ENCODE measurements at regions not wholly inside any gene's neighbourhood (a gene's known extent, or its start where the extent isn't known, plus 50 kb on each side); places are given as distances from the start of the nearest gene placed in this dataset.
A peak's percentile ranks its signal among the peaks of the same experiment; 100 is the strongest.

GRCh38 chr4:180618396-180618795, 1624.8 kb upstream of the TENM3 start:
- DNase-seq (ENCODE audit: low read depth) = peak; percentile 88

GRCh38 chr4:180619440-180619839, 1623.8 kb upstream of the TENM3 start:
- DNase-seq (ENCODE audit: low read depth) = no peak

GRCh38 chr4:180622254-180622653, 1620.9 kb upstream of the TENM3 start:
- no peak for DNase-seq (ENCODE audit: low read depth)

- no peak for DNase-seq (ENCODE audit: low read depth)
These were observed 1617.5 kb upstream of the TENM3 start for GRCh38 chr4:180625653-180626052.

GRCh38 chr4:180630012-180630665, 1613.1 kb upstream of the TENM3 start:
- DNase-seq (ENCODE audit: low read depth) = no peak

- DNase-seq (ENCODE audit: low read depth) = no peak
These were observed 1608.9 kb upstream of the TENM3 start for GRCh38 chr4:180634306-180634705.

DNA sequence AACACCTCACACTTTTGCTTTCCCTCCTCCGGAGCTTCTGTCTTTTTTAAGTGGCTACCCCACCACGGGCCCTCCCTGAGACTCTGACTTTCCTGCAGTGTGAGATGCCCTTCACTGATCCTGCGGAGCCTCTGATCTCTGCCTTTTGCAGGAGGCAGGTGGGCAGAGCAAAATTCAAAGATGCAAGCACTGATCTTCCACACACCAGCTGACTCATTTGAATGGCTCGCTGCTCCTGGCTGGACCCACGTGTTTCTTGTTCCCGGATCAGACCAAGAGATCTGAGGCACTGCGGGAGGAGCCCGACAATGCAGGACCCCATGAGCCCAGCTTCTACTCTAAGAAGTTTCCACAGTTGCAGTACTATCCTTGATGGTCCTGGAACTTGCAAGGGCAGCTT, 1607.9 kb upstream of the TENM3 start:
- DNase-seq (ENCODE audit: low read depth) = peak; percentile 8

- peak; percentile 53 for DNase-seq (ENCODE audit: low read depth)
These were observed 1606.4 kb upstream of the TENM3 start for GRCh38 chr4:180636696-180637404.

DNA sequence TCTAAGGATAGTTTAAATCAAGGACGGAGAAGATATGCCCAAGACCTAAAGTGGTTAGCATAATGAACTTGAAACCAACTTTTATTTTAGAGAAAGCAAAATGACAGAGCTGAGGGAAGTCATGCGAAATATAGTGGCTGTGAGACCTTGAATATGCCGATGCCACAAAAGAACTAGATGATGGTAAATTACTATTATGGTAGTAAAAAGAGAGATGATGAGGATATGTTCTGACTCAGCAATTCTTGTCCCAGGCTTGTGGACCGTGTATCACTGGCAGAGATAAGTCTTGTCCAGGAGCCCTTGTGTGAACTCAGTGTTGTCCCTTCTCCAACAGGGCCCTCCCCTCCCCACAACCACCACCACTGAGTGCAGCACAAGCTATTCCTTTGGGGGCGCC, 1605.6 kb upstream of the TENM3 start:
- no peak for DNase-seq (ENCODE audit: low read depth)

DNA sequence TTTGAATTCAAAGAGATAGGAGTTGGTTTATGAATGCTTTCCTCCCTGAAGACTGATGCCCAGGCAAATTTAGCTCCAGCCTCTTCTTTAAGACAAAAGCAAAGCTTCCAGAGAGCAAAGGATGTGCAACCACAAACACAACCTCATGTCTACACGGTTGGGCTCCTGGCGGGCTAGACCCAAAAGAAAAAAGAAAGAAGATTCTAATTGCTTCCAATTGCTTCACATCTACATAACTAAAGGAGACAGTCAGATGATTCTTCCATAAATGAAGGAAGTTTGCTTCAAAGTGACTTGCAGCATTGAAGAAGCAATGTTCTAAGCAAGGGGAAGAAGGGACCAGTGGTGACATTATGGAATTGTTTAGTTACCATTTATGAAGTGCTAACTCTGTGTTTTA, 1603.0 kb upstream of the TENM3 start:
- DNase-seq (ENCODE audit: low read depth) = no peak

DNA sequence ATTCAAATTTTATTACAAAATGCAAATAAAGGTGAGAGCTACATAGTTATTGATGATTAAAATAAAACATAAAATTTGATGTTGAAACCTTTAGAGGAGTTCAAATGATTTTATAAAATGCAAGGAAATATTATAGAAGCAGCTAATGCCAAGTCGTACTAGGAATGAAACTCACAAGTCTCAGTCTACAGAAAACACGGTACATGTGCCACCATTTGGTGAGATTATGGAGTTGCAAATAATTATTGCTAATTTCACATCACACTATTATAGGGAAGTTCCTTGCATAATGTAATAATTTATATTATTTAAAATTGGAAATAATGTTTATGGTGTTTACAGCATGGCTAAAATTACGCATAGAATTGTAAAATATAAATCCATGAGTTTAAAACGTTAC, 1601.7 kb upstream of the TENM3 start:
- DNase-seq (ENCODE audit: low read depth) = no peak

DNA sequence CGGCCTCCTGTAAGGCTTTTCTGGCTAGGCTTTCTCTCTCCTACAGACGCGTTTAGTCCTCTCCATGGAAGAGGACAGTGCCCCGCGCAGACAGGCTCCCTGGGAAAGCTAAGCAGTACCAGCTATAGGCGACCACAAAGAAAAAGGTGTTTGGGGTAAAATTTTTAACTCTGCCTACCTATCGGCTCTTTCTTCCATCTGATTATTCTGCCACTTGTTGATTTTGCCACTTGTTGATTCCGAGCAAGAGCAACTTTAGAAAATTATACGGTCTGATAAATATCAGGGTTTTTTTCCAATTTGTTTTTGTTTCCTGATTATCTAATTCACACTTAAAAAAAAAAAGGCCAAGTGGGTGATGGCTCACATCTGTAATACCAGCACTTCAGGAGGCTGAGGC, 1600.5 kb upstream of the TENM3 start:
- DNase-seq (ENCODE audit: low read depth) = no peak

GRCh38 chr4:180650273-180650672, 1592.9 kb upstream of the TENM3 start:
- DNase-seq (ENCODE audit: low read depth) = no peak

GRCh38 chr4:180652533-180652932, 1590.7 kb upstream of the TENM3 start:
- no peak for DNase-seq (ENCODE audit: low read depth)

DNA sequence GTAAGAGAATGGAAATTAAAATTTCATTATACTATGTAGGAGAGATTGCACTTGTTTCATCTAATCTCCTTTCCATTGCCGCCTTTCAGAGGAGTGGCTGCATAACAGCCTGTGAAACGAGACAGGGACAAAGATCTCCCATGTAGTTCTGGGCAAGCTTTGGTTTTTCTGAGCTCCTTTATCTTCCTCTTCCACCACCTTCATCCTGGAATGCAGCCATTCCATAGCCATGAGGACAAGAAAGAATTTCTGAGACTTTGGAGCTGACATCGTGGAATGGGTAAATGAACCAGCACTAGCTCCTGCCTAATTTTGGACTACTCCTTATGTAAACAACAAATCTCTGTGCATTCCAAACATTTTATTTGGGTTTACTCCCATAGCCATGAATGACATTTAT, 1587.3 kb upstream of the TENM3 start:
- no peak for DNase-seq (ENCODE audit: low read depth)

DNA sequence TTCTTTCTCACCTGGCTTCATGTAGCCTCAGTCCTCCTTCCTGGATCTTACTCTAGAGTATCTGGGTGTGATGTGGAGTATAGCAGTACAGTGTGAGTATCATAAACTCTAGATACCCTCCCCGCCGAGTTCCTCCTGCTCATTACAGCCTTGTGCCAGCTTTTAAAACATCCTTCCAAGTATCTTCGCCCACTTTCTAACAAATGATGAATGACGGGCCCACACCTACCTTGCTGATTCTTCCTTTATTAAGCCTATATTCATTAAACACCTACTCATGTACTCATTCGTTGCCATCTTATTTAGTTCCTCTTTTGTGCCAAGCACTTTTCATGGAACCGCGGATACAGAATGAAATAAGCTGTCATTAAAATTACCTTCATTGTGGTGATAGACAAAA, 1585.3 kb upstream of the TENM3 start:
- DNase-seq (ENCODE audit: low read depth) = no peak

DNA sequence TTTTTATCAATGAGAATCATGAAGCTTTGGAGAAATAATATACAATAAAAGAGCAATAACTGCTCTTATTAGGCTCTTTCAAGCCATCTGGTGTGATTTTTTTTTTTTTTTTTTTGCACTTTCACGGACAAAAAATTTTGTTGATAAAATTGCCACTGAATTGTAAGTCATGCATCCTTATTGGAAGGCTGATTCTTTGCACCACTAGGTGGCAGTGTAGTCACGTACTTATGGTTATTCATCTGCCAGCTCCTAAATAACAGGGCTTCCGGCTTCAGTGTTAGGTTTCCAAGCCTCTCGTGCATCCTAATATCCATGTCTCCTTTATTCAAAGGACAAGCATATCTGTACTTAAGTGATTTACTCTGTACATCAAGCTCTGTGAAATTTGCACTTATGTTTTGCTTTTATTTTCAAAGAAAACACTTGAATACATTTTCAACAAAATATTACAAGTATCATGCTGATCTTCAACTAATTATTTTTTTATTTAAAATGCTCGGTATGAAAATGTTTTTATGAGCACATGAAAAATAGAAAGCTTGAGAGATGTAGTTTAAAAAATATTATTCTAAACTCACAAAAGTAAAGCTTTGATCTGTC, 1578.3 kb upstream of the TENM3 start:
- peak; percentile 73 for DNase-seq (ENCODE audit: low read depth)

DNA sequence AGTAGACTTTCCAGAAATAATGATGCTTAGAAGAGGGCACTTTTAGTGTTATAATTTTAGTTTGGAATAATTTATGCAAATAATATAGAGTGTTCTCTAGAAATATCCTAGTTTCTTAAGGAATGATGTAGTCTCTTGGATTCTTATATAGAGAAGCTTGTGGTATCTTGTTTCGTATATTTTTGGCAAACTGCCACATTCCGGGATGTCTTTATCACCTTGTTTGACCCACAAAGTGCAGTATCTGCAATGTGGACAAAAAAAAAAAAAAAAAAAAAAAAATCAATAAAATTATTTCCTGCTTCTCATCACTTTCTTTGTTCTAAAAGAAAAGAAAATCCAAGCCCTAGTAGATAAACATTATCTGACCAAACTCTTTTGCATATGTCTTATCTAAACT, 1577.7 kb upstream of the TENM3 start:
- no peak for DNase-seq (ENCODE audit: low read depth)

- DNase-seq (ENCODE audit: low read depth) = peak; percentile 32
These were observed 1577.0 kb upstream of the TENM3 start for GRCh38 chr4:180665994-180666824.

DNA sequence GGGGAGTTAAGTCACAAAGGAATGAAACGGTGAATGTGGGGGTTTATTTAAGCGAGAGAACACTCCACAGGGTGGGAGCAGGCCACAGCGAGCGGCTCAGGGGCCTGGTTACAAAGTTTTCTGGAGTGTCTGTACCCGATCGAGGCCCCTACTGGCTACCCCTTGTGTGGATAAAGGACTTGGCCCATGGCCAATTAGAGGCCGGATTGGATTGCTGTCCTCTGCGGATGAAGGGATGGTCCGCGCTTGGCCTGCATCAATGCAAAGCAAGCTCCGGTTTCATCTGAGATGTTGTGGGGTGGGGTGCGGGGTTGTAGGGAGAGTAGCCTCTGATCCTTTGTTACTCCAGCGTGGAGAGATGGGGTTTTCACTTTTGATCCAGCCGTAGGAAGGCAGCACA, 1574.5 kb upstream of the TENM3 start:
- DNase-seq (ENCODE audit: low read depth) = no peak

- peak; percentile 43 for DNase-seq (ENCODE audit: low read depth)
These were observed 1573.5 kb upstream of the TENM3 start for GRCh38 chr4:180669680-180670079.

Data from HT1080 (cell line).